SK-N-SH treated with all-trans-retinoic acid at 6 μM for 48 hours (cell line): ENCODE measurements at regions not wholly inside any gene's neighbourhood (a gene's known extent, or its start where the extent isn't known, plus 50 kb on each side); places are given as distances from the start of the nearest gene placed in this dataset.

Experiments
- ATAC-seq: fragments of 200-7000 bp; cut with Tn5 transposase; 3 replicates; pipeline ENCODE4 v1.9.1; 2020; ENCODE audit warnings: mild to moderate bottlenecking, moderate library complexity
- ARNTL ChIP-seq: fragments of 450-650 bp; formaldehyde crosslinking; IDR thresholded peaks from 2 replicates; pipeline ENCODE4 v1.5.0; 2020; ENCODE audit warnings: low read depth, mild to moderate bottlenecking, moderate library complexity, borderline replicate concordance
- BACH2 ChIP-seq: fragments of 250-450 bp; sonication (Bioruptor Pico); IDR thresholded peaks from 2 replicates; pipeline ENCODE4 v1.9.0; 2021; ENCODE audit warnings: mild to moderate bottlenecking, borderline replicate concordance
- CSDC2 ChIP-seq: fragments of 250-450 bp; sonication (Bioruptor Pico); IDR thresholded peaks from 2 replicates; pipeline ENCODE4 v1.5.0; 2020; ENCODE audit warnings: mild to moderate bottlenecking, moderate library complexity
- ESRRG ChIP-seq: fragments of 250-450 bp; sonication (Bioruptor Pico); IDR thresholded peaks from 2 replicates; pipeline ENCODE4 v1.6.1; 2021; ENCODE audit warnings: mild to moderate bottlenecking
- GLIS3 ChIP-seq: fragments of 250-450 bp; sonication (Bioruptor Pico); IDR thresholded peaks from 2 replicates; pipeline ENCODE4 v1.5.0; 2020; ENCODE audit warnings: mild to moderate bottlenecking, moderate library complexity
- OSR1 ChIP-seq: fragments of 250-450 bp; sonication (Bioruptor Pico); IDR thresholded peaks from 2 replicates; pipeline ENCODE4 v1.8.0; 2022; ENCODE audit warnings: moderate library complexity, mild to moderate bottlenecking, inconsistent platforms
- RARB ChIP-seq: fragments of 250-450 bp; sonication (Bioruptor Pico); IDR thresholded peaks from 2 replicates; pipeline ENCODE4 v1.8.0; 2021; ENCODE audit warnings: mild to moderate bottlenecking, moderate library complexity
- SNAI2 ChIP-seq: fragments of 250-450 bp; sonication (Bioruptor Pico); IDR thresholded peaks from 2 replicates; pipeline ENCODE4 v1.5.0; 2020; ENCODE audit warnings: mild to moderate bottlenecking, moderate library complexity
- TOX ChIP-seq: fragments of 250-450 bp; sonication (Bioruptor Pico); IDR thresholded peaks from 2 replicates; pipeline ENCODE4 v1.8.0; 2021; ENCODE audit warnings: mild to moderate bottlenecking, moderate library complexity, borderline replicate concordance
- ZC3H10 ChIP-seq: fragments of 250-450 bp; sonication (Bioruptor Pico); IDR thresholded peaks from 2 replicates; pipeline ENCODE4 v1.5.1; 2021; ENCODE audit warnings: mild to moderate bottlenecking, moderate library complexity
- ZFP3 ChIP-seq: fragments of 250-450 bp; sonication (Bioruptor Pico); IDR thresholded peaks from 2 replicates; pipeline ENCODE4 v1.5.0; 2020; ENCODE audit warnings: mild to moderate bottlenecking, moderate library complexity
- ZFP30 ChIP-seq: fragments of 450-650 bp; formaldehyde crosslinking; IDR thresholded peaks from 2 replicates; pipeline ENCODE4 v1.5.0; 2022; ENCODE audit warnings: mild to moderate bottlenecking, moderate library complexity
- ZNF565 ChIP-seq: fragments of 450-650 bp; formaldehyde crosslinking; conservative IDR thresholded peaks from 2 replicates; pipeline ENCODE4 v1.5.0; 2020; ENCODE audit warnings: low read depth, mild to moderate bottlenecking, moderate library complexity
- ZNF70 ChIP-seq: fragments of 450-650 bp; formaldehyde crosslinking; IDR thresholded peaks from 2 replicates; pipeline ENCODE4 v1.5.0; 2020; ENCODE audit warnings: mild to moderate bottlenecking, moderate library complexity
- TF ChIP-seq, protein P1 (sequence below): fragments of 250-450 bp; sonication (Bioruptor Pico); IDR thresholded peaks from 2 replicates; pipeline ENCODE4 v1.5.0; 2020; ENCODE audit warnings: mild to moderate bottlenecking, moderate library complexity
- TF ChIP-seq, protein P2 (sequence below): fragments of 250-450 bp; sonication (Bioruptor Pico); IDR thresholded peaks from 2 replicates; pipeline ENCODE4 v1.5.1; 2021; ENCODE audit warnings: mild to moderate bottlenecking, moderate library complexity
- TF ChIP-seq, protein P3 (sequence below): fragments of 250-450 bp; sonication (Bioruptor Pico); IDR thresholded peaks from 2 replicates; pipeline ENCODE4 v1.8.0; 2020; ENCODE audit warnings: mild to moderate bottlenecking, moderate library complexity, borderline replicate concordance
- TF ChIP-seq, protein P4 (sequence below): fragments of 250-450 bp; sonication (Bioruptor Pico); IDR thresholded peaks from 2 replicates; pipeline ENCODE4 v1.5.1; 2020; ENCODE audit warnings: low read depth, mild to moderate bottlenecking, moderate library complexity

DNA sequence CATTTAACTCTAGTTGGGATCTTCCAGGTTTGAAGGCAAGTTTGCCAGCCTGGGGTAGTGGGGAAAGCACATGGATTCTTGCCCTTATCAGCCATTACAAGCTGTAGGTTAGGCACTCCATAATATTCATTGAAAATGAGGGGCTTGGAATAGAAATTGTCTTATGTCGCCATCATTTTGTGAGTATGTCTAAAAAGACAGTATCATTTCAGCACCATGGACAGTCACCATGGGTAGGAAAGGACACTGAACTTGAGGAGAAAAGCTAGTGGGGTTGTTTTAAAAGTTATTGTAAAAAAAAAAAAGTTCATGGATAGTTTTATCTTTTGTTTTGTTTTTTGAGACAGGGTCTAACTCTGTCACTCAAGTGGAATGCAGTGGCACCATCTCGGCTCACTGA is 356.1 kb downstream of the HNRNPD start:
- TF ChIP-seq ZC3H10 (no peak), ZNF70 (CRISPR knock-in tag) (no peak), RARB (CRISPR knock-in tag) (no peak), OSR1 (CRISPR knock-in tag) (no peak), ESRRG (no peak), ZFP30 (CRISPR knock-in tag) (no peak), TOX (CRISPR knock-in tag) (no peak), ARNTL (CRISPR knock-in tag) (no peak), ZNF565 (CRISPR knock-in tag) (no peak), GLIS3 (CRISPR knock-in tag) (no peak)
- TF ChIP-seq, protein P1, sequence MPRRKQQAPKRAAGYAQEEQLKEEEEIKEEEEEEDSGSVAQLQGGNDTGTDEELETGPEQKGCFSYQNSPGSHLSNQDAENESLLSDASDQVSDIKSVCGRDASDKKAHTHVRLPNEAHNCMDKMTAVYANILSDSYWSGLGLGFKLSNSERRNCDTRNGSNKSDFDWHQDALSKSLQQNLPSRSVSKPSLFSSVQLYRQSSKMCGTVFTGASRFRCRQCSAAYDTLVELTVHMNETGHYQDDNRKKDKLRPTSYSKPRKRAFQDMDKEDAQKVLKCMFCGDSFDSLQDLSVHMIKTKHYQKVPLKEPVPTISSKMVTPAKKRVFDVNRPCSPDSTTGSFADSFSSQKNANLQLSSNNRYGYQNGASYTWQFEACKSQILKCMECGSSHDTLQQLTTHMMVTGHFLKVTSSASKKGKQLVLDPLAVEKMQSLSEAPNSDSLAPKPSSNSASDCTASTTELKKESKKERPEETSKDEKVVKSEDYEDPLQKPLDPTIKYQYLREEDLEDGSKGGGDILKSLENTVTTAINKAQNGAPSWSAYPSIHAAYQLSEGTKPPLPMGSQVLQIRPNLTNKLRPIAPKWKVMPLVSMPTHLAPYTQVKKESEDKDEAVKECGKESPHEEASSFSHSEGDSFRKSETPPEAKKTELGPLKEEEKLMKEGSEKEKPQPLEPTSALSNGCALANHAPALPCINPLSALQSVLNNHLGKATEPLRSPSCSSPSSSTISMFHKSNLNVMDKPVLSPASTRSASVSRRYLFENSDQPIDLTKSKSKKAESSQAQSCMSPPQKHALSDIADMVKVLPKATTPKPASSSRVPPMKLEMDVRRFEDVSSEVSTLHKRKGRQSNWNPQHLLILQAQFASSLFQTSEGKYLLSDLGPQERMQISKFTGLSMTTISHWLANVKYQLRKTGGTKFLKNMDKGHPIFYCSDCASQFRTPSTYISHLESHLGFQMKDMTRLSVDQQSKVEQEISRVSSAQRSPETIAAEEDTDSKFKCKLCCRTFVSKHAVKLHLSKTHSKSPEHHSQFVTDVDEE (CRISPR knock-in tag): no peak
- TF ChIP-seq, protein P2, sequence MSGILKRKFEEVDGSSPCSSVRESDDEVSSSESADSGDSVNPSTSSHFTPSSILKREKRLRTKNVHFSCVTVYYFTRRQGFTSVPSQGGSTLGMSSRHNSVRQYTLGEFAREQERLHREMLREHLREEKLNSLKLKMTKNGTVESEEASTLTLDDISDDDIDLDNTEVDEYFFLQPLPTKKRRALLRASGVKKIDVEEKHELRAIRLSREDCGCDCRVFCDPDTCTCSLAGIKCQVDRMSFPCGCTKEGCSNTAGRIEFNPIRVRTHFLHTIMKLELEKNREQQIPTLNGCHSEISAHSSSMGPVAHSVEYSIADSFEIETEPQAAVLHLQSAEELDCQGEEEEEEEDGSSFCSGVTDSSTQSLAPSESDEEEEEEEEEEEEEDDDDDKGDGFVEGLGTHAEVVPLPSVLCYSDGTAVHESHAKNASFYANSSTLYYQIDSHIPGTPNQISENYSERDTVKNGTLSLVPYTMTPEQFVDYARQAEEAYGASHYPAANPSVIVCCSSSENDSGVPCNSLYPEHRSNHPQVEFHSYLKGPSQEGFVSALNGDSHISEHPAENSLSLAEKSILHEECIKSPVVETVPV: no peak
- TF ChIP-seq, protein P3, sequence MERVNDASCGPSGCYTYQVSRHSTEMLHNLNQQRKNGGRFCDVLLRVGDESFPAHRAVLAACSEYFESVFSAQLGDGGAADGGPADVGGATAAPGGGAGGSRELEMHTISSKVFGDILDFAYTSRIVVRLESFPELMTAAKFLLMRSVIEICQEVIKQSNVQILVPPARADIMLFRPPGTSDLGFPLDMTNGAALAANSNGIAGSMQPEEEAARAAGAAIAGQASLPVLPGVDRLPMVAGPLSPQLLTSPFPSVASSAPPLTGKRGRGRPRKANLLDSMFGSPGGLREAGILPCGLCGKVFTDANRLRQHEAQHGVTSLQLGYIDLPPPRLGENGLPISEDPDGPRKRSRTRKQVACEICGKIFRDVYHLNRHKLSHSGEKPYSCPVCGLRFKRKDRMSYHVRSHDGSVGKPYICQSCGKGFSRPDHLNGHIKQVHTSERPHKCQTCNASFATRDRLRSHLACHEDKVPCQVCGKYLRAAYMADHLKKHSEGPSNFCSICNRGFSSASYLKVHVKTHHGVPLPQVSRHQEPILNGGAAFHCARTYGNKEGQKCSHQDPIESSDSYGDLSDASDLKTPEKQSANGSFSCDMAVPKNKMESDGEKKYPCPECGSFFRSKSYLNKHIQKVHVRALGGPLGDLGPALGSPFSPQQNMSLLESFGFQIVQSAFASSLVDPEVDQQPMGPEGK (CRISPR knock-in tag): no peak
- ATAC-seq: no peak

DNA sequence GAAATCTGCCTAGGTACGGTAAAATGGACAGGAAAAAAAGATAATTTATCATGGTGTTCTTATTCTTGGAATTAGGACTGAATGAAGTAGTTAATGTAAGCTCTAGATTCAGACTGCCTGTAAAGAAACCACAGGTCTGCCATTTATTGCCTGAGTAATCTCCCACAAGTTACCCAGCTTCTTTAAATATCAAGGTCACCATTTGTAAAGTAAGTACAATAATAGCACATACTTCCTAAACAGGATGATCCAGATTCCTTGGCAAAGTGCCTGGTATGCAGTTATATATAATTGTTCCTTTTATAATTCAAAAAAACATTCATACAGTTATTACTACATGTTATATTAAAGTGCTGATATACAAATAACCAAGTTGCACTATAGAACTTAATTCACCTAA is 368.6 kb downstream of the HNRNPD start:
- ATAC-seq: no peak
- TF ChIP-seq SNAI2 (CRISPR knock-in tag): no peak
- TF ChIP-seq ZFP3 (CRISPR knock-in tag): no peak
- TF ChIP-seq, protein P3 (CRISPR knock-in tag): no peak
- TF ChIP-seq, protein P4, sequence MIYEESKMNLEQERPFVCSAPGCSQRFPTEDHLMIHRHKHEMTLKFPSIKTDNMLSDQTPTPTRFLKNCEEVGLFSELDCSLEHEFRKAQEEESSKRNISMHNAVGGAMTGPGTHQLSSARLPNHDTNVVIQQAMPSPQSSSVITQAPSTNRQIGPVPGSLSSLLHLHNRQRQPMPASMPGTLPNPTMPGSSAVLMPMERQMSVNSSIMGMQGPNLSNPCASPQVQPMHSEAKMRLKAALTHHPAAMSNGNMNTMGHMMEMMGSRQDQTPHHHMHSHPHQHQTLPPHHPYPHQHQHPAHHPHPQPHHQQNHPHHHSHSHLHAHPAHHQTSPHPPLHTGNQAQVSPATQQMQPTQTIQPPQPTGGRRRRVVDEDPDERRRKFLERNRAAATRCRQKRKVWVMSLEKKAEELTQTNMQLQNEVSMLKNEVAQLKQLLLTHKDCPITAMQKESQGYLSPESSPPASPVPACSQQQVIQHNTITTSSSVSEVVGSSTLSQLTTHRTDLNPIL (CRISPR knock-in tag): no peak
- no peak for TF ChIP-seq CSDC2 (CRISPR knock-in tag)
- TF ChIP-seq GLIS3 (CRISPR knock-in tag): no peak
- TF ChIP-seq BACH2: no peak
- no peak for TF ChIP-seq RARB (CRISPR knock-in tag)
- no peak for TF ChIP-seq TOX (CRISPR knock-in tag)
- TF ChIP-seq ARNTL (CRISPR knock-in tag): no peak
- TF ChIP-seq ESRRG: no peak
- no peak for TF ChIP-seq ZFP30 (CRISPR knock-in tag)
- TF ChIP-seq, protein P1 (CRISPR knock-in tag): no peak
- TF ChIP-seq ZC3H10: no peak
